NCI-H2227 (cell line): ENCODE measurements at regions not wholly inside any gene's neighbourhood (a gene's known extent, or its start where the extent isn't known, plus 50 kb on each side); places are given as distances from the start of the nearest gene placed in this dataset.

ENCODE experiments used
- DNase-seq: peaks from one replicate; lab custom pipeline; 2025; ENCODE audit not compliant: unreplicated experiment; lab: John Stamatoyannopoulos, UW

DNA sequence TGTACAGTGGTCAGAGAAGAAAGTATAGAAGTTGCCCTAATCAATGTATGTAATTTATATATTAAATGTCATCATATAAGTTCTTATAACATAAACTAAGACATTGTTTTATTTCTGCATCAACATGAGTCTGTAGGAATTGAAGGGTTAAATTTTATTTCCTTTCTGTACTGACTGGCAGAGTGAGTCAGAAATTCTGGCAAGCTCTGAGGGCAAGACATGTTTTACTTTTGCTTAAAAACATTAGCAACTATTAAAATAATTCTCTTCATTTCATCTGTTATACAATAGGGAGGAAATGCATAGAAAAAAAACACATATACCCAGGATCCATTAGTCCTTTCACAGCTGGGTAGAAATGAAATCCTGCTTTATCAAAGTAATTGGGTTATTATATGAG is 171.4 kb upstream of the ALCAM start:
- no peak for DNase-seq

DNA sequence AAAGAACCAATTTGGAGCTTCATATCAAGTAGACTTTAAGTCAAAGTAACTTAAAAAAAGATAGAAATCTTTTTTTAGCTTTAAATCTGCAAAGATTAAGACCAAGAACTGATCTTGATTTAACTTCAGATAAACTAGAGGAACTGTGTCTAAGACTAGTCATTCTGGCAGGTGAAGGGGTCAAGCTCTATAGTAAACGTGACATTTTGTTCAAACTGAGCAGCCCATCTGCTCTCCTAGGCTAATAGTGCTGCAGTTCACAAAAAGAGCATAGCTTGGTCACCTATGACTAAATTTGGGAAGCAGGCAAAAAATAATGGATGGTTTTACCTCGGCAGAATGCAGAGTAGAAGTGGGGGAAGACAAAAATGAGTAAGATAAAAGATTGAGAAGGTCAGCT is 168.8 kb upstream of the ALCAM start:
- no peak for DNase-seq

DNA sequence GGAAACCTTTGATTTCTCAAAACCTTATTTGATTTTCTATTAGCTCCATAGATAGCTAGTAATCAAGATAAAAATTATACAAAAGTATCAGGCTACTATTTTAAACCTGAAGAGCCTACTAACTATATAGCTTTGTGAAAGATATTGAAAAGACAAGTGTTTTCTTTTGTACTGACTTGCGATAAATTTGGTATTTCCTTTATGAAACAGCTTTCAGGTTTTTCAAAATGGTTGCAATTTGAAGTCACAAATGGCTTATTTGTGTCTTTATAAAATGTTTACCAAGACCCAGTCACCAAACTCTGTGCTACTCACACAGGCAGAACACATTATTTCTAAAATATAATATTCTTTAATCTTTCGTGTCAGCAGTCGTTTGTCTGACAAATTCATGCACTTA is 167.5 kb upstream of the ALCAM start:
- DNase-seq, result no peak

DNA sequence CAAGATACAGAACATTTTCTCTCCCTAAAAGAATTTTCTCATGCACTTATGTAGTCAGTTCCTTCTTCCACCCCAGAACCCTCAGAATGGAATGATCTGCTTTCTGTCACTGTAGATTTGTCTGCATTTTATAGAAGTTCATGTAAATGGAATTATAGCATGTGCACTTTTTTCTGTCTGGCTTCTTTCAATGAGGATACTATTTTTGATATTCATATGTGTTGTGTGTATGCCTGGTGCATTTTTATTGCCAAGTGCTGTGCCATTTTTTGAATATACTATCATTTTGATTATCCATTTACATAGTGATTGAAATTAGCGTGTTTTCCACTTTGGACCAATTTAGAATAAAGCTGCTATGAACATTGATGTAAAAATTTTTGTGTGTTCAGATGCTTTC is 156.6 kb upstream of the ALCAM start:
- DNase-seq, result no peak

DNA sequence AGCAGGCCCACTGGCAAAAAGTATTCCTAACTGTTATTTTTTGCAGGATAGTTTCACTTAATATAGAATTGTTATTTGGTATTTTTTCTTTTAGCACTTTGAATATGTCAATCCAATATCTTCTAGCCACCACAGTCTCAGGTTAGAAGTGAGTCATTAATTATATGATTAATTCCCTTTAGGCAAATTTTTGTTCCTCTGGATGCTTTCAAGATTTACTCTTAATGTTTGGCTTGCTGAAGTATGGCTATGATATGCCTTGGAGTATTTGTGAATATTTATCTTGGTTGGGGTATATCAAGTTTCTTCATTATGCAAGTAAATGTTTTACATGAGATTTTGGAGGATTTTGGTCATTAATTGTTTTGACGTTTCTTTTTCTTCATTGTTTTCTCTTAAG is 152.1 kb upstream of the ALCAM start:
- no peak for DNase-seq

DNA sequence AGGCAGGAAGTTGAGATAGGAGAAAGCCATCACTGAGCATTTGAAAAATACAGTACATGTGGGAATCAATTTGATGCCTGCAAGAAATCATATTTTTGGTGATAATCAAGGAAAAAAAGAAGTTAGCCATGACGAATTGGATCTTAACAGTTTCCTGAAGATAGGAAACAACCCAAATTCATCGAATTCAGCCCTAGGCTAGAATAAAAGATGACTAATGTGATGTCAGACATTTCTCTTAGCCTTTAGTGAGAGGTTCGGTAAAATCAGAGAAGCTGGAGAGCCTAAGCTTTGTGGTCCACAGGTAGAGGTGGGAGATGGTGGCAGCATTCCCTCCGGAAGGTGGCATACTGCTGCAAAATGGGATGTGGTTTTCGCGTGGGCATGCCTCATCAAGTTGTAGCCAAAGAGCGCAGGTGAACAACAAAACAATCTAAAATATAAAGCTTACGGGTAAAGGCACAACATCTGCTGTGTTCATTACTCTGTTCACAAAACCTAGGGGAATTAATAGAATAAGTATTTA is 144.1 kb upstream of the ALCAM start:
- DNase-seq, result no peak

DNA sequence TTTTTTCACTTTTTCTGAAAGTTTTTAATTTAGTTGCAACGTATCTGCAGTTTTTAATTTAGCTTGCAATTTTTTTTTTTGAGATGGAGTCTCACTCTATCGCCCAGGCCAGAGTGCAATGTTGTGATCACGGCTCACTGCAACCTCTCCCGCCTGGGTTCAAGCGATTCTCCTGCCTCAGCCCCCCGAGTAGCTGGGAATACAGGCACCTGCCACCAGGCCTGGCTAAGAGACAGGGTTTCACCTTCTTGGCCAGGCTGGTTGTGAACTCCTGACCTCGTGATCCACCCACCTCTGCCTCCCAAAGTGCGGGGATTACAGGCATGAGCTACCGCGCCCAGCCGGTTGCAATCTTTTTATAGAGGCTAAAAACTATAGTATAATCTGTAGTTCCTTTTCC is 142.9 kb upstream of the ALCAM start:
- no peak for DNase-seq

DNA sequence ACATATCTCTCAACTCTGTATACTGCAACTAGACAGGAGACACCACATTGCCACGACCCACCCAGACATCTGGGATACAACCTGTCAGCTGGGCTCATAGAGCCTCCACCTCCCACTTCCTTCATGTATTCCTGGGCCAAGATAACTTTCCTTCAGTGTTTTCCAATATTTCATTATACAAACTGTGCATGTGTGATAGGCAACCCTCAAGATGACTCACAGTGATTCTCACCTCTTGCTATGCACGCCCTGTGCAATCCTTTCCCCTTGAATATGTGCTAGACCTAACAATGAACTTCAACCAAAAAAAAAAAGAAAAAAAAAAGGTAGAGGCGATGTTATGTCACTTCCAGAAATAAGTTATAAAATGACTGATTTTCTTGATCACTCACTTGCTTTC is 138.0 kb upstream of the ALCAM start:
- DNase-seq, result no peak

DNA sequence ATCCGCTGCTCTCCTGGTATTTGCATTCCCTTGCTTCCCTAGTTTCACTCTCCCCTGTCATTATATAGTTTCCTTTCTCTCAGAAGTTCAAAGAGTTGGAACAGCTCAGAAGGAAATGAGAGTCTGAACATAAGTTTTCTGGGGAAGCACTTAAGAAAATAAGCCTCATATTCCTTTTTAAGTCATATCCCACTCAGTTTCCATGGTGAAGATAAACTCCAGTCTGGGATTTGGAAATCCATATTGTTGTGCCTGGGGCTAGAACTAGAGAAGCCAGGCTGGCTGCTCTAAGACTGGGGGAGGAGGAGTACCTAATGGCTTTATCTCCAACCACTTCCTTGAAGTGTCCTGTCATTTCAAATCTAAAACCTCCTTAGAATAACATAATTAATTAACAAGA is 134.2 kb upstream of the ALCAM start:
- no peak for DNase-seq

DNA sequence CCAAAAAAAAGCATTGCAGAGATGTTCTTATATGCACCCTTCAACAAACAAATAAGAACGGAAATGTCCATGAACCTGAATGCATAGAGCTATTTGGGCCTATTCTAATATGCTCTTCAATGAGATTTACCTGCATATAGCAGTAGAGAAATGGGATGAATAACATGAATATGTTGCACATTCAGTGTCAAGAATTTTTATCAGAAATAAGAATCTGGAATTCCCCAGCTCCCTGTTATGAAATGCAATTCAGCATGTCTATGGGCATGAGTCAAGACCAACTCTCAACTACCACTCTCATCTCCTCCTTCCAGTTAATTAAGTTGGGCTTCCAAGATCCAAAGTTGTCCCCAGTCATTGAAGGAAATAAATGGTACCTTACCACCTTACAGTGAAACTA is 133.7 kb upstream of the ALCAM start:
- no peak for DNase-seq

DNA sequence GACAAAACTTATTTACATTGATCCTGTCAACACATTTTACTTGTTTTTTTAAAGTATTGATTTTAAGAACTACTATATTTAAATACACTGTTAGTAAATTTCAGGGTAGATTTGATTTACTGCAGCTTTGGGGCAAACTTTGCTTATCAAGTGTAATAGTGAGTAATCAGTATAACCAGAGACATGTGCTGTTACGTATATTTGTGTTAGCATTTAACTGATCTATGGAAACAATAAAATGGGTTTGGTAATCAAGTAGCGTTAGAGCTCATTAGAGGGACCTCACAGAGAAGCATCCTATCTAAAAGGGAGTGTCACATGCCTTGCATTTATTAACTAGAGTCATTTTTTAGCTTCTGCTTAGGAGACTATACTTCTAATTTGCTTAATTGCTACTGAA is 131.5 kb upstream of the ALCAM start:
- no peak for DNase-seq

DNA sequence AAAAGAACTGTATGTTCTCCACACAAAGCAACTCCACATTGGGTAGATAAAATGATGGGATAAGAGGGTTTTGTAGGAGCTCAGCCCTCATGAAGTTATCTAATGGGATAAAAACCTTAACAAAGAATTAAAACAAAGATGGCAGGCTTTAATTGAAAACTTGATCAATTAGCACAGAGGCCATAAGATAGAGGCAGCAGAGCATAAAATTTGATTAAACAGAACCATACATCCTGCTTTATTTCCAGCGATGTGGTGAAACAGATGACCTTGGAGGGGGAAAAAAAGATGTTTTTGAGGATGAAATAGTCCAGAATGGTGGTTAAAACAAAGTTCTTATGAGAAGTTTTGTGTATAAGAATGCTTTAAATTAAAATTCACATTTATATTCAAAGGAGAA is 130.9 kb upstream of the ALCAM start:
- DNase-seq, result no peak

DNA sequence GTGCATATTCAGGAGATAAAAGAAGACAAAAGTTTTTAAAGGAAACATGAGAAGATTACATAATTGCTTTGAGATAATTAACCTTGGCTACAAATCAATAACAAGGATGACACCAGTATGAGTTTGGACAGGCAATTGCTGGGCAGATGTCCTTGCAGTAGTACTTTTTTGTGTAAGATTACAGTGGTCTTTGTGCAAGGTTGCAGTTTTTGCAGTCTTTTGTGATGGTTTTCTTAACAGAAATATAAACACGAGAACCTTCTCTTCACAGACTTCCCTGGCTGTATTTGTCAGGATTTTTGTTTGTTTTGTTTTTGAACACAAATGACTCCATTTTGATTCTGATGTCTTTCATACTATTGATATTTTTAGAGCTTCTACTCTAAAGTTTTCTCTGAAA is 128.3 kb upstream of the ALCAM start:
- DNase-seq, result no peak

DNA sequence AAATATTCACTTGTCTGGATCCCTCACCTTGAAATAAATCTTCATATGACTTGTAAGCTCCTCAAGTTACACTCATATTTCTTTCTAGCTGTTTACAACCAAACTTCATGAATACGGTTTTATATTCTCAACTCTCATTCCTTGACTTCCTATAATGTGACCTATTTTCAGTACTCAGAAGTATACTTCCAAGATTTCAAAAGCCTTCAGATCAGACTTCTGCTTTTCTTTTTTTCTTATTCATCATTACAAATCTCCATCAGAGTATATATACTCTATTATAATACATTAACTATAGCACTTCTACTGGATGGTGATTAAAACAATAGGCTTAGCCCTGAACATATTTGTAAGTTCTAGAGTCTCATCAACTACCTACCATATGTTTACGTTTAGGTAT is 123.6 kb upstream of the ALCAM start:
- DNase-seq, result no peak

DNA sequence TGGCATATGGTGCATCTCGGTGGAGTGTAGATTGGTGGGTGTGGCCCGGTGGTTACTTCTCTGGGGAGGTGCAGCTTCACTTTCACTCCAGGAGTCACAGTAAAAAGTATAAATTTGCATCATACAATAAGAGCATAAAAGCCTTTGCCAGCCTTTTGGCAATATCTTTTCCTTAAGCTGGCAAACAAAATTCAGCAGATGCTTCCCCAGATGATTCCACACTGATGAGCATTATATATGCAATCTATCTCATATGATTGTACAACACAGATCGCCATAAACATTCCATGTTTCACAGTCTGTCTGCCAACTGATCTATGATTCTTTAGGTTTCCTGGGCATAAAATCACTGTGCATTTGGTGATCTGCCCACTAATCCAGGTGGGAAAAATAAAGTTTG is 120.2 kb upstream of the ALCAM start:
- DNase-seq, result no peak

DNA sequence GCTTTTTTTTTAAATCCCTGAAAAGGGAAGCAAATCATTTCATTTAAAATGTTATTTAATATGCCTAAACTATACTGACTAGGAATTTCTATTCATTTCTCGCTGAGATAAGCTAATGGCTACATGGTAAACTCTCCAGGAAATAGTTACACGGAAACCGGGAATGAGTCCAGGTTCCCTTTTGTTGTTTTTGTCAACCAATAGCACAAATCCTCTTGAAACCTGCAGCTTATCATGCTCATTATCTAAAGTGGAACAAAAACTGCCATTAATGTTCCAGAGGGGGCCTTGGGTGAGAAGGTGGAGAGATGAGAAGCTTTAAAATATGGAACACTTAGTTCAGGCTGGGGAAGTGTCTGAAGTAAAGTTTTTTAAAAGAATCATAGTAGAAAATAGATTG is 113.5 kb upstream of the ALCAM start:
- no peak for DNase-seq

DNA sequence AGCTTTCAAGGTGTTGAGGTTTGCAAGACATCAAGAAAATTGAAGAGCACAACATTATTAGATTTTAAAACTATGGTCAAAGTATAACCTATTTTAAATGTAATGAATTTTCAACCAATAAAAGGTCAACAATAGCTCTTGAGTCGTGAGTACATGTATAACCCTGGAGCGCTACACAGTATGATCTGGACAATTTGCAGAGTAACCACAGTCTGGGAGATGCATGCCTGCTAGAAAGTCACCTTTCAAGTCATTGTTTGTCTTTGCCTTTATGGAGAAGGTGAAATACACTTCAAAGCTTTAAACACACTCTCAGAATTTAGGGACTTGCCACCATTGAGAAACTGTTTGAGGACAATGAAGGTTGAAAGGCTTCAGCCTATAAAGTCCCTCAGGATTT is 112.6 kb upstream of the ALCAM start:
- DNase-seq, result no peak

DNA sequence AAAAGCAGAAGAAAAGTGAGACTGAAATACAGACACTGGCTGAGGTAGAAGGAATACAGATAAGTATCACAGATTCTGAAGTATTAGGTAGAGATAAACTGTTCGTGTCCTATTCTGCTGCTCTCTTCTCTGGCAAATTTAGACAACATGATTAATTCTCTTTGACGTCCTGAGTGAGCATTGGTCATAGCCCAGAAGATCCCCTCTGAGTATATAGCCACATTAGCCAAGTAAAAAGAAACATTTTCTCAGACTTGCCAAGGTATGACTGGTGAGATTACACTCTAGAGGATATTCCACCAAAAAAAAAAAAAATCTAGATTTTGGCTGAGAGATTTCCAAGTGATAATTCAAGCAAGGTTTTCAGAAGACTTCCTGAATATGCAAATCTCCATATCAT is 111.4 kb upstream of the ALCAM start:
- DNase-seq, result no peak

DNA sequence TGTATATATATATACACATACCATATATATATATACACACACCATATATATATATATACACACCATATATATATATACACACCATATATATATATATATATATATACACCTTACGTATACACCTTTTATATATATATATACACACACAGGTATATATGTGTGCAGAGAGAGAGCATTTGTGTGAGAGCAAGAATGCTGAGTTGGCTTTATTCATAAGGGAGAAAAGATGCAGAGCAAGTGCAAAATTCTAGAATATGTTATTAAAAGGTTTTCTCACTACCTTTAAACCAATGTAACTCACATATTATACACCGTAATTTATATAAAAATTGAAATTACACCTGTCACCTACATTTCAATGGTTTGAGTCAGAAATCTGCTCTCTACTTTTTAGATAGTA is 107.2 kb upstream of the ALCAM start:
- DNase-seq, result no peak

DNA sequence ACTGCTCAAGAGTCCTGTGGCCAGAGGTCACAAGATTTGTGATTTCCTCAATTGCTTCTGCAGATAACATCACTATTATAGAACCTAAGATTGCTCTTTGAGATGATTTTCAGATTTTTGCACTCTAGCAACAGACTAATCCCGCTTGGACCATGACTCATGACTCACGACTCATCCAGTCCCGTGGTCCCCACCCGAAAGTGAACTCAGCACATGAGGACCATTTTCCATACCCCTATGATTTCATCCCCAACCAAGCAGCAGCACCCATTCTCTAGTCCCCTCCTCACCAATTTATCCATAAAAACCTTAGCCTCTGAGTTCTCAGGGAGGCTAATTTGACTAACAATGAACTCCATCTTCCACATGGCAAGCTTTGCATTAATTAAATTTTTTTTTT is 106.3 kb upstream of the ALCAM start:
- no peak for DNase-seq

DNA sequence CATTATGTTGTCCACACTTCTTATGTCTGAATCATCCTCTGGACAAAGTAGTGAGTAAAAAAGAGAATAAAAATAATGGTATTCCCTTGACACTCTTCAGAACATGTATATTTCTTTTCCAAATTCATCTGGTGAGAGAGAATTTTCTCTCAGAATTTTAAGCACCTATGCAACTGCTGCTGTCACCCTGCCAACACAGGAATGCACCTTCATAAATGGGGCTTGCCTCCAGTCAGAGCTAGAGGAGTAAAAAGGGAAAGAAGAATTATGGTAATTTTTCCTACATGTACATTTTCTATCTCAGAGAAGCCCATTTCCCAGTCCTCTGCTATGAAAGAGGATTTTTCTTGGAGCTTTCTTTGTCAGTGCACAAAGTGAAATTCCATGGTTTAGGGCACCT is 92.2 kb upstream of the ALCAM start:
- no peak for DNase-seq

DNA sequence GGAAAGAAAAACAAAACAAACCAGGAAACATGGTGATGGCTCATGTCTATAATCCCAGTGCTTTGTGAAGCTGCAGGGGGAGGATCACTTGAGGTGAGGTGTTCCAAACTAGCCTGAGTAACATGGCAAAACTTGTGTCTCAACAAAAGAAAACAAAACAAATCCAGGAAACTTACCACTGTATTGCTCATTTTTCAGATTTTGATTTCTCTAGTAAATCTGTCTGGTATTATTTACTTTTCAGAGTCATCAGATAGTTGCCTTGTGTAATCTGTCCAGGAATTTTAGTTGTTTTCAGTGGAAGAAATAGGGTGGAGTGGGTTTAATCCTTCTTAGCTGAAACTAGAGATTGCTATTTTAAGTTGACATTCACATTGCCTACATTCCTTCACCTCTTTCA is 91.8 kb upstream of the ALCAM start:
- DNase-seq, result no peak

DNA sequence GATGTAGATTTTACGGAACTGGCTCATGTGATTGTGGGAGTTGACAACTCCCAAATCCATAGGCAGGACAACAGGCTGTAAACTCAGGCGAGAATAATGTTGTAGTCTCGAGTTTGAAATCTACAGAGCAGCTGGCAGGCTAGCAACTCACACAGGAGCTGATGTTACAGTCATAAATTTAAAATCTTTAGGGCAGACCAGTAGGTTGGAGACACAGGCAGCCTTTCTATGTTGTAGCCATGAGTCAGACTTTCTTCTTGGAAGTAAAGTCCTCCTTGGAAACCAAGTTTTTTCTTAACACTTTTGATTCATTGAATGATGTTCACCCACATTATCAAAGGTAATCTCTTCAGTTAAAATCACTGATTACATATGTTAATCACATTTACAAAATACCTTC is 89.1 kb upstream of the ALCAM start:
- no peak for DNase-seq

DNA sequence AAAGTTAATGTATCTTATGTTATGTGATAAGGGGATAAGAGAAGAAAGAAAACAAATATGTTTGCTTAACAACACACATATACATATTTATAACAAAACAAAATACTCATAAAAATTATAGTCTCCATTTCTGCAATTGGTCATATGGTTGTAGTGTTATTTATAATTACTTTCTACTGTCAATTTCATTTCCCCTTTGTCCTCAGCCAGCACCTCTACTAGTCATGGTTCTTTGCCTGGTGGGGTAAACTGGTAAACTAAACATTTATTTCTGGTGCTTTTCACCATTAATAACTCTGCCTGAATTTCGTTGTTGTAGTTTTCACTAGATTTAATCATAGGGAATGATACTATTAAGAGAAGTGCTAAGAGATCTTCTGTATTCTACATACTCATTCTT is 88.0 kb upstream of the ALCAM start:
- DNase-seq, result no peak
